ENCODE measurements at regions not wholly inside any gene's neighbourhood (a gene's known extent, or its start where the extent isn't known, plus 50 kb on each side); places are given as distances from the start of the nearest gene placed in this dataset.

DNA sequence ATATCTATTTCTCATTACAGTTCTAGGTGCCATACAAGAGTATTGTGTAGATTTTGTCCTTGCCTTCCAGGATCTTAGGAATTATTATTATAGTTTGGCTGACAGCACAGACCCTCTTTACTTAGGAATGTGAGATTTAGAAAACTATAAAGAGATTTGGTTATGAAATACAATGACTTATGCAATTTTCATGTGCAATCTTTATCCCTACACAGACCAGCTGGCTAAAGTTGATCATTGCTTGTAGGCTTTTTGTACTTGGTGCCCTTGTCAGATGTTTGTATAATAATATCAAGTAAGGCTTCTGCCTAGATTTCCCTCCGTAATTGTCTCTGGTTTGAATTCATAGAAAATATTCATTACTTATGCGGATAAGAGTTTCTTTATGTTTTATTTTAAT lies 174.5 kb upstream of the GAP43 start:
- Histone ChIP-seq H3K9me3 (no peaks in the 10 kb centered on the region), H3K4me3 (no peak overlapping the region), H3K27me3 (no peaks in the 10 kb centered on the region), H3K36me3 (no peaks in the 10 kb centered on the region)
- DNase-seq = no peak

DNA sequence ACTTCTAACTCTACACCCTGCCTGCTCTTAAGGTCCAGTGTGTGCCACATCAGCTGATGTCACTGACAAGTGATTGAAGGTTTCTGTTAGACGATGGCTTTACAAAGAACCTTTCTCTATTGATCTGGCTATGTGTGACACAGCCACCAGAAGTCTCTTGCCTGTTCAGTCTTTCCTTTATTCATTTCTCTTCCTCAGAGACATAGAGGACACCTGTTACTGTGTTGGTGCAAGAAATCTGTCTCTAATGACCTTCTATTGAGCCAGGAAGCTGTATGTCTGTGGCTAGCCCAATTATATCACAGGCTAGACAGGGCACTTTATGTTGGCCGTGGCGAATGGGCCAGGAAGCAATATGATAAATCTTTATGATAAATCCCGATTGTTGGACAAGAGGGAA lies 173.3 kb upstream of the GAP43 start:
- no peaks in the 10 kb centered on the region for H3K36me3 ChIP-seq
- DNase-seq = no peak

DNA sequence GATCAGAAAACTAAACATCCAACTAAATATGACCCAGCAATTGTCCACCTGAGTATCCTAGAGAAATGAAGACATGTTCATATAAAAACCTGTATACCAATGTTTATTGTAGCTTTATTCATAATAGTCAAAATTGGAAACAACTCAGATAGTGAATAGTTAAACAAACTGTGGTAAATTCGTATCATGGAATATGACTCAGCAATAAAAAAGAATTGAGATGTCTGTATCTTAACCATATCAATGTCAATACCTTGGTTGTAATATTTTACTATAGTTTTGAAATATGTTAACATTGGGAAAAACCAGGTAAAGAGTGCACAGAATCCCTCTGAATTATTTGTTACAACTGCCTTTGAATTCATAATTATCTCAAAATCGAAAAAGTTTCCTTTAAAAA lies 159.3 kb upstream of the GAP43 start:
- no peak for DNase-seq
- Histone ChIP-seq H3K9me3 (no peaks in the 10 kb centered on the region; the same call in 1 of the 2 replicates), H3K36me3 (no peaks in the 10 kb centered on the region), H3K27me3 (no peaks in the 10 kb centered on the region), H3K4me3 (no peak overlapping the region)

More for the DNA sequence above, 173.3 kb upstream of the GAP43 start:
- Histone ChIP-seq H3K27me3 (no peaks in the 10 kb centered on the region), H3K9me3 (0 out of 2 replicates have a peak, but pooled peaks cover 4% of the 10 kb centered on the region), H3K4me3 (no peak overlapping the region)

DNA sequence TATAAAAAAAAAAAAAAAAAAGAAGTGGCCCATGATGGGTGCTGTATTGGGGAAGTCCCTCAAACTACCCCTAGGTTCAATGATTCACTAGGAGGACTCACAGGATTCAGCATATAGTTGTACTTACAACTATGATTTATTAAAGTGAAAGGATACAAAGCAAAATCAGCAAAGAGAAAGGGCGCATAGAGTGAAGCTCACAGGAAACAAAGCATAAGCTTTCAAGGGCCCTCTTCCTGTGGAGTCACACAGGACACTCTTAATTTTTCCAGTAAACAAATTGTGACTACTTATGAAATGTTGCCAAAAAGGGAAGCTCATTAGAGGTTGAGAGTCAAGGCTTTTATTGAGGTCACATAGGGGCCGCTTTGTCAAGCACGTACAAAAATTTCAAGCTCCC lies 153.7 kb upstream of the GAP43 start:
- DNase-seq = no peak
- no peaks in the 10 kb centered on the region for H3K36me3 ChIP-seq
- no peaks in the 10 kb centered on the region for H3K9me3 ChIP-seq
- no peaks in the 10 kb centered on the region for H3K27me3 ChIP-seq
- no peak overlapping the region for H3K4me3 ChIP-seq

DNA sequence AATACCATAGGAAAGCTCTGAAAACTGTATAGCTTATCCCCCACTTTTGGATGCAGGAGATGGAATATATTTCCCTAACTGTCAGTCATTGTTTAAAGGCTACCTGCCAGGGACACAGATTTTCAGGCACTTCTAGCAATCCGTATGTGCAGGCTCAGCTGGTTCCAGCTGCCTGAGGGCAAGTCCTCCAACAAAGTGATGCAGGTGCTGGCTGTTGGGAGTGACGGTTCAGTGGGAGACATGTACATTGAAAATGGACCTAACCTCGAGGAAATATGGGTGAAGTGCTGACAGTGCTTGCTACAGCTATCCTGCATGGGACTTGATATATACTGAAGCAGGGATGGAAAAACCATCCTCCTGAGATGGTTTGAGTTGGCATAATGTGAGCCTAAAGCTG lies 153.1 kb upstream of the GAP43 start:
- DNase-seq = no peak
- no peaks in the 10 kb centered on the region for H3K36me3 ChIP-seq
- no peaks in the 10 kb centered on the region for H3K9me3 ChIP-seq
- no peaks in the 10 kb centered on the region for H3K27me3 ChIP-seq
- no peak overlapping the region for H3K4me3 ChIP-seq

DNA sequence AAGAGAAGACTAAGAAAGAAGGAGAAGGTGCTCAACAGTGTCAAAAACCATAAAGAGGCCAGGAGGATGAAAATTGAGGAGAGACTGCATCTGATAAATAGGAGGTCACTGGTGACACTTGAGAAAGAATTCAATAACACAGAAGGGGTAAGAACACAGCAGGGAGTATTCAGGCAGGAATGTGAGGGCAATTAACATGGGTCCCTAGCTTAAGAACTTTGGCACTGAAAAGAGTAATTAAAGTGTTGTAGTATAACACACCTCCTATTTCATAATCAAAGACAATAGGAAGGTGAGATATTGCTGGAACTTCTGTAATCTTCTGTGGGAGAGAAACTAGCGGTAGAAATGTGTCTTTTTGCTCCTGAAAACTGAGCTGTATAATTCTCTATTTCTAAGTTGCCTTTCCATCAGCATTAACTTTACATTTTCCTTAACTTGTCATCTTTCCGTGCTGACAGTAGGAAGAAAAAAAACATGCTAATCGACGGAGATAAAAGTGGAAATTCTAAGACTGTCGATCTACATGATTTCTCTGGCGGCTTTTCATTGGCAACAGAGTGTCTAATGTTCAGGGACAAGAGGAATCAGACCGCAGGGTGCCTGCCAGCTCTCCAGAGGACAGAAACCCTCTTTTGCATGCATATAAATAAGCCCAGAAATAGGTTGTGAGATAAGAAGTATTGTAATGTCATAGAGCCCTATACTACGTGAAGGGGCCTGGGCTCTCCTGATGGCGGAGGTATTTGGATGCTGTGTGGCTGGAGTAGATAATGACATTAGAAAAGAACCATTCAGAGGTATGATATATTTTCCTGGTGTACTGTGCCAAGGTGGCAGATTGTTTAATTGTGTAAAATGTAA lies 147.9 kb upstream of the GAP43 start:
- DNase-seq = no peak
- no peak overlapping the region for H3K4me3 ChIP-seq
- H3K9me3 ChIP-seq = no peaks in the 10 kb centered on the region
- H3K27me3 ChIP-seq = no peaks in the 10 kb centered on the region; the same call in 1 of the 2 replicates
- no peaks in the 10 kb centered on the region for H3K36me3 ChIP-seq

DNA sequence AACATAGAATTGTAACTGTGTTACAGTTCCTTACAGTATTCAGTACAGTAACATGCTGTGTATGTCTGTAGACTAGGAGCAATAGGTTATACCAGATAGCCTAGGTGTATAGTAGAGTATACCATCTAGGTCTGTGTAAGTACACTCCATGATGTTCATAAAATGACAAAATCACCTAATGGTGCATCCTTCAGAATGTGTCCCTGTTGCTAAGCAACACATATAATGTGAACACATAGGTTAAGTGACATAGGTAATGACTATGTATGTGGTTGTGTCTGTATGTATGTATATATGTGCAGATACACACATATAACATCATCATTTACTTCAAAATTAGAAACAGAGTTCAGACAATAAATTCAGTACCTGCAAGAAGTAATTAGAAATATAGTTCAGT lies 146.8 kb upstream of the GAP43 start:
- no peak overlapping the region for H3K4me3 ChIP-seq
- no peaks in the 10 kb centered on the region for H3K9me3 ChIP-seq
- DNase-seq = no peak
- H3K36me3 ChIP-seq = no peaks in the 10 kb centered on the region
- H3K27me3 ChIP-seq = peaks cover 2% of the 10 kb centered on the region; the same call in 1 of the 2 replicates

DNA sequence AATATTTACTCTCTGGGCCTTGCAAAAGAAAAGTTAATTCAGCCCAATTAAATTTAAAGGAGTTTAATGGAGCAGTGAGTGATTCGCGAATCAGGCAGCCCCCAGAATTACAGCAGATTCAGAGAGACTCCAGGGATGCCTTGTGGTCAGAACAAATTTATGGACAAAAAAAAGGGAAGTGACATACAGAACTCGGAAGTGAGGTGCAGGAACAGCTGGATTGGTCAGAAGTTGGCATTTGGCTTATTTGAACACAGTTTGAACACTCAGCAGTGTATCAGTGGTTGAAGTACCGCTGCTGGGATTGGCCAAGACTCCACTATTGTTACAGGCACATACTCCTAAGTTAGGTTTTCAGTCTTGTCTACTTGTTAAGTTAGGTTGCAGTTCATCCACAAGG lies 145.0 kb upstream of the GAP43 start:
- no peaks in the 10 kb centered on the region for H3K36me3 ChIP-seq
- H3K4me3 ChIP-seq = no peak overlapping the region
- H3K9me3 ChIP-seq = no peaks in the 10 kb centered on the region
- no peak for DNase-seq
- peaks cover 5% of the 10 kb centered on the region; the same call in 1 of the 2 replicates for H3K27me3 ChIP-seq

DNA sequence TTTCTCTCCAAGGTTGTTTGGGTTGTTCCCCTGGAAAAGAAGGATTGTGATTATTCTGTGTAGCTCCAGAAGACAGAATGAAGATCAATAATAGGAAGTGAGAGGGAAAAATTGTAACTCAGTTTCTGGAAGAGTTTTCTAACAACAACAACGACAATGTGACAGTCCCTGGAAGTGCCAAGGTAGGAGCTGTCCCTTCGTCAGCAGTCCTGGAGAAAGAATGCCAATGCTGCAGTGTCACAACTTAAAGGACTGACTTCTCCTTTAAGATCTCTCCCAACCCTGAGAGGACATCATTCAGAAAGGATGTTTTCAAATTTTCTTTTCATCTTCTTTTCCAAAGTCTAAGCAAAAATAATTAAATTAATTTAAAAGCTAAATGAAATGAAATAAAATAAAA lies 136.4 kb upstream of the GAP43 start:
- no peaks in the 10 kb centered on the region for H3K36me3 ChIP-seq
- no peak overlapping the region for H3K4me3 ChIP-seq
- no peaks in the 10 kb centered on the region for H3K9me3 ChIP-seq
- no peak for DNase-seq
- peaks cover 6% of the 10 kb centered on the region for H3K27me3 ChIP-seq

DNA sequence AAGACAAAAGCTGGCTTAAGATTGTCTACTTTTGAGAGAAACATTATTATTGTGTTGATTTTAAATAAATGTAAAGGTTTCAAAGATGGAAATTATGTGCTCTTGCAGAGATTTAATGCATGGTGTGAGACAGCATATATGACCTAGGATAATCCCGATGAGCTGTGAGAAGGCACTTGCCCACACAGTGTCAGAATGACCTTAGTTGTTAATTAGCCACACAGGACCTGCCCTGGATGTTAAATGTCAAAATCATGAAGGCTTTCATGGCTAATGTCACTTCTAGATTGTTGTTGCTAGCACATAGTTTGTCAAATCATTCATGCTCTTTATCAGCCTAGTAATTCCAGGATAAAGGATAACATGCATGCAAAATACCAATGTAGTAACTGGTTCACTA lies 135.3 kb upstream of the GAP43 start:
- Histone ChIP-seq H3K4me3 (no peak overlapping the region), H3K36me3 (no peaks in the 10 kb centered on the region), H3K27me3 (peaks cover 7% of the 10 kb centered on the region), H3K9me3 (no peaks in the 10 kb centered on the region)
- DNase-seq = no peak

DNA sequence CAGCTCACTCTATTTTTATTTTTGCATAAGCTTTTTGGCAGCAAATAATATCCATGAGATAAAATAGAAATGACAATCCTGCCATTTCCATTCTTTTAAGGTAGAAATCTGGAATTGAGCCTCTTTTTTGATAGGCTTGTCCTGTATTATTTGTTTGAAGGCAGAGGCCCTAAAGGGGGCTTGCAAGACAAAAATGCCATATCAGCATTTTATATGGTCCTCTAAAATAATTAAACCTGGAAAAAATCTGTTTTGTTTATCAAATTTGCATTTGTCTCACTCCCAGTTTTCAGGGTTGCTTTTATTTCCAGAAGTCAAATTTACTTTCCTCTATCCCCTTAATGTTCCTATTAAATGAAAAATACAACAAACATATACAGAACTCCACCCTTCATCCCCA lies 134.9 kb upstream of the GAP43 start:
- H3K4me3 ChIP-seq = no peak overlapping the region
- peaks cover 9% of the 10 kb centered on the region for H3K27me3 ChIP-seq
- DNase-seq = no peak
- H3K9me3 ChIP-seq = no peaks in the 10 kb centered on the region
- H3K36me3 ChIP-seq = no peaks in the 10 kb centered on the region

DNA sequence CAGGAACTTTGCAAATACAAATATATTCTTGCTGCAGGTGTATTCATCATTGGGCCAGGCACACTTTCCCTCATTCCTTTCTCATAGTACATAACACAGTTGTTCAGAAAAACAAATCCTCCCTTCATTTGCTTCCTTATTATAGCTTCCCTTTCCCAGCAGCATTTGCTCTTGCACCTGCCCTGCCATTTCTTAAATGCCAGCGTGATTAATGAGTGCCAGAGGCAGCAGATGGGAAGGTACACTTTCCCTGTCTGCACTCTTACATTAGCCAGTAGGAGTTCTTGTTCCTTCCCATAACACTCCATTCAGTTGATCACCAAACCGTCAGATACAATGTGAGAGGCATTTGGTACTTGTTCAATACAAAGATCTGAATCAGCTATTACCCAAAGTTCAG lies 128.5 kb upstream of the GAP43 start:
- DNase-seq = no peak
- peaks cover 7% of the 10 kb centered on the region for H3K27me3 ChIP-seq
- no peaks in the 10 kb centered on the region for H3K9me3 ChIP-seq
- no peak overlapping the region for H3K4me3 ChIP-seq
- H3K36me3 ChIP-seq = no peaks in the 10 kb centered on the region

DNA sequence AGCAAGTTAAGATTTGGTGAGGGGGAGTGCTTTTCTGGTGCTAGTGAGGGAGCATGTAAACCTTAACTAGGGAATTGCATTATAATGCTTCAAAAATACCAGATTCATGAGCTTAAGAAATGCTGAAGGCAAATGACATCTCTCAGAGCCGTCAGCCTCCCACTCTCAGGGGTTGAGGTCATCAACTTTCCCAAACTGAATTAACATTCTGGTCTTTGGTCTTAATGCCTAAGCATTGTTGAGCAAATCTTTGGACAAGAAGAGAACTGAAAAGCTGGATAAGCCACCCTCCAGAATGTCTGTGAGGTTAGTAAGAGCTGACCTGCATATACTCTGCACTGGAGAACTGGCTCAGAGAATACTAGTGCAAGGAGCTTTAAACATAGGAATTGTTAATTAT lies 124.9 kb upstream of the GAP43 start:
- H3K27me3 ChIP-seq = peaks cover 2% of the 10 kb centered on the region
- no peaks in the 10 kb centered on the region for H3K36me3 ChIP-seq
- no peak overlapping the region for H3K4me3 ChIP-seq
- no peaks in the 10 kb centered on the region for H3K9me3 ChIP-seq
- no peak for DNase-seq

DNA sequence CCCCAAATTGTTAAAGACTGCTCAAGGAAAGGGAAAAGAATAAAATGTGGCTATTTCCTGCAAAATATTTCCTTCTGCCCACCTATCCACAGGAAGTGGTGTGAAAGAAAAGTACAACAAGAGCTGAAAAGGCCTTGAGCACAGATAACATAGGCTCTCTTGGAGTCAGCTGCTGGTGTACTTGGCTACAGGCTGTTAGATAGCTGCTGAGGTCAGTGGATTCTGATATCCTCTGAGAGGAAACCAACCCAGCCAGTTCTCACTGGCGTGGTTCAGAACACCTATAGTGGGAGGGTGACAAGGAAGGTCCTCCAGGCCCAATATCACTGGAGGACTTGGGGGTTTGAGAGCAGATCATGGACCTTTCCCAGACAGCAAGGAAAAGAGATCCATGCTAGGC lies 124.4 kb upstream of the GAP43 start:
- Histone ChIP-seq H3K36me3 (no peaks in the 10 kb centered on the region), H3K4me3 (no peak overlapping the region), H3K9me3 (no peaks in the 10 kb centered on the region), H3K27me3 (peaks cover 2% of the 10 kb centered on the region)
- DNase-seq = no peak

DNA sequence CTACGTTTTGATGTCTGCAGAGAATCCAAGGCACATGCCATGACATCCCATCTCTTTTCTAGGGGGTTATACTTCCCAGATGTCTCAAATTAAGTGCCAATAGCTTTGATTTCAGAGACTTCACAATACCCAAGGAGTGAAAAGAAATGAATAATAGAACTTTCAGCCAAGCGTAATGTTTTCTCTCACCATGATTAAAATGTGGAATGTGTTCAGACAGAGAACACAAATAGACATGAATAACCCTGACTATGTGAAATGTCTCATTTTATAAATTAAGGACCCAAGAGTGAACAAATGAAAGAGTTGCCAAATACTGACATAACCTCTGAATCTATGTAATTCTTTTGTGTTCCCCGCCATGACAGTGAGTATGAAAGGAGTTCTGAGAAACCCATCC lies 123.6 kb upstream of the GAP43 start:
- Histone ChIP-seq H3K36me3 (no peaks in the 10 kb centered on the region), H3K9me3 (no peaks in the 10 kb centered on the region), H3K27me3 (peaks cover 2% of the 10 kb centered on the region), H3K4me3 (no peak overlapping the region)
- no peak for DNase-seq

DNA sequence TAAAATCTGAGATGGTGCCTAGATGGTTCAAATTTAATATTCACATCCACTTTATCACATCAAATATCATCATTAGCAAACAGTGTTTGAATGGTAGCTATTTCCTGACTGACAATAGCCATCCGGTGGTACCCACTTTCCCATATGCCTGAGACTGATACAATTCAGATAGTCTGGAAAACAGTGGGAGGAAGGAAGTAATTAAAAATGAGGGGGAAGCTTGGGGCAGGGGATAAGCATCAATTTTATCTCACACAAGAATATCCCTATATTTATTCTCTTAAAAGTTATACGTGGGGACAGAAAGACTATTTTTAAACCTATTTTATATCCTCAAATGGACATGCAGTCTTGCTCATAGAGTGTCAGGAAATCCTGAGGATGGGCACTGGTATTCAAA lies 122.5 kb upstream of the GAP43 start:
- peaks cover 2% of the 10 kb centered on the region for H3K27me3 ChIP-seq
- H3K4me3 ChIP-seq = no peak overlapping the region
- H3K9me3 ChIP-seq = no peaks in the 10 kb centered on the region
- DNase-seq = no peak
- no peaks in the 10 kb centered on the region for H3K36me3 ChIP-seq

DNA sequence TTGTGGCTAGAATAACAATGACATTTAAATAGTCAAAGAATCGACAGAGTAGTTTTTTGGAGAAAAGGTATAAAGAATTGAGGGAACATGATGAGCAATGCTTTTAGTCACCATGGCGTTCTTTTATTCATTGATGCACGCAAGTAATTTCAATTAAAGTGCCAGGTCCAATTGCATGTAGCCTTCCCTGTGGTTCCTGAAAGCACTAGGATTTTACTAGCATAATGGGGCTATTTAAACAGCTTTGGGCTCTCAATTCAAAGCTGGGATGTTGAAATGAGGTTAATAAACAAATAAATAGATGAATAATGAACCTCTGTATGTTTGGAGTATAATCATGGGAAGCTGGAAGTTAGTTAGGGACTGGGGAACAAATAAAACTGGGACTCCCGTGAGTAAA lies 121.2 kb upstream of the GAP43 start:
- Histone ChIP-seq H3K4me3 (no peak overlapping the region), H3K27me3 (peaks cover 4% of the 10 kb centered on the region; the same call in 1 of the 2 replicates), H3K9me3 (0 out of 2 replicates have a peak, but pooled peaks cover 2% of the 10 kb centered on the region), H3K36me3 (no peaks in the 10 kb centered on the region)
- DNase-seq = no peak

DNA sequence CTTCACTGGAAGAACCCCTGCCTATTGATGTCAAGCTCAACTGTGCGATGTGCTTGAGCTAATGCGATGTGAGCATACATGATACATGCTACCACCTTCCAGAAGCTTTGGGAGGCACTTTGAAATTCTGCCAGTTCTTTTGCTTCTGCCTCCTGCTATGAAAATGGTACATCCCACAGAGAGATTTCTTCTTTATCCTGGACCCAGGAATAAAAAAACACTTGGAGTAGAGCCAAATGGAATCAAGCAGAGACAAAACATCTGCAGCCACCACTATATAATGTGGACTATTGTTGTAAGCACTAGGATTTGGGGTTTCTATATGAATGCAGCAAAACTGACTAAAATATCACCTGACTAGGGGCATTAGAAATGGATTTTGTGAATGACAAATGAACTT lies 119.9 kb upstream of the GAP43 start:
- Histone ChIP-seq H3K9me3 (0 out of 2 replicates have a peak, but pooled peaks cover 3% of the 10 kb centered on the region), H3K36me3 (no peaks in the 10 kb centered on the region), H3K4me3 (no peak overlapping the region), H3K27me3 (0 out of 2 replicates have a peak, but pooled peaks cover 2% of the 10 kb centered on the region)
- DNase-seq = no peak
